HG02852 (cell line): ENCODE measurements at regions not wholly inside any gene's neighbourhood (a gene's known extent, or its start where the extent isn't known, plus 50 kb on each side); places are given as distances from the start of the nearest gene placed in this dataset.

Source experiments
- ATAC-seq: cut with Tn5 transposase; IDR thresholded peaks from one replicate; pipeline ENCODE4 v1.9.1; 2021; ENCODE audit warnings: mild to moderate bottlenecking, moderate library complexity; ENCODE audit not compliant: unreplicated experiment

GRCh38 chr20:60659240-60659639, 592.8 kb upstream of the CDH4 start:
- ATAC-seq: no peak

DNA sequence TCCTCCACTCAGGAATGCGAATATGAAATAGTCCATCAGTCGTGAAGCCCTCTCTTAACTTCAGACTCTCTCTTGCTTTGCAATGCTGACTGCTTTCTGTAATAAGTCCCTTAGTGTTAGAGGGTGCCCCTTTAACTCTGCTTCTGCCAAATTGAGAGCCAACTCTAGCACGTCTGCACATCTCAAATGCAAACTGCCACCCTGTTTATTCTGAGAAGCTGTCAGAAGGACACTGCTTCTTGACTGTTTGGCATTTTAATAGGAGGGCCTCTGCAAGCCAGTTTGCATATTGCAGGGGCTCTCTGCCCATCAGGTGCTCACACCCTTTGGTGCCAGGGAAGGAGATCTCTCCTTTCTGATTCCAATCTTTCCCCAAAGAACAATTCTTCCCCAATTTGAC, 589.8 kb upstream of the CDH4 start:
- no peak for ATAC-seq

DNA sequence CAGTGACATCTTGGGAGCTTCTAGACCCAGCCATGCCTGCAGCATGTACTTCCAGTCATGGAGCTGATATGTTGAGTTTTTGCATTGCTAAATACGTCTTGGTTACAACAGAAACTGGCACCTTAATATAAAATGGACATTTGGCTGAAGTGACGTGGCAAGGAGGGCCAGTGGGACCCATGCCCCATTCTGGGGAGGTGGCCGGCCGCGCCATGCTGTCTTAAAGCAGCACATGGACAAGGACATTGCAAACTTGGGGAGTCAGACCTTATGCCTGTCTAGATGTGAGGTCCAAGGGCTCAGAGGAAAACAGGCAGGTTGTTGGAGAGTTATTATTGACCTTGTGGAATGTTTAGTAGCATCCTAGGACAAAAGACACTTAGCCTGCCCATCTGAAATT, 588.0 kb upstream of the CDH4 start:
- ATAC-seq: no peak

DNA sequence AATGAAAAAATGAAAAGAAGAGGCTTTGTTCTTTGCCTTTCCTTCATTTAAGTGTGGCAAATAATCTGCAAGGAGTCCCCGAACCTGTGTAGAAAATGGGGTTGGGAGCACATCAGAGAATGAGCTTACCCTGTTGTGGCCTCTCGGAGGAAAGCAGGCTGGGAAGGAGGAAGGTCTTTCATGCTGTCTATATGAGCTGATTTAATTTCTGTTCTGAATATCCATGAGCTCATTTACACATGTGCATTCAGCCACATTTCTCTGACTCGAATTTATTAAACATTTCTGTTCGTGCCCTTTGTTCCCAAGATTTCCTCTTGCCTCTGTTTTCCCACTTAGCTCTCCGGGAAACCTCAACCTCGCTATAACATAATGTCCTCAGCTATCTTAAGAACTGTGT, 584.4 kb upstream of the CDH4 start:
- no peak for ATAC-seq

DNA sequence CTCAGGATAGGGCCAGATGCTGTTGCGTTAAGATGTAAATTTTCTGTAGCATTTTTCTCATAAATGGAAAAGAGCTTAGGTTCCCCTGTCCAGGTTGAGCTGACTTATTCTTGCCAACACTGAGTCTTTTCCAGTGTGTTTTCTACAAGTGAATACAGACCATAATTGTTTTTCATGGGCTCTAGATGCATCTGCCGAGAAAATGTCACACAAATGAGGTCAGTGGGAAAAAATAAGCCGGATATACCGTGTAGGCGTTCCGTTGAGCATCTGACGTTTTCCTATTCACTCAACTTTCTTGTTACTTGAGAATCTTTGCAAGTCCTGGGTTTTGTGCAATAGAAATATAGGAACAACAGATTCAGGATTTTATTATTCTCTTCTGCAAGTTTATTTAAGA, 582.9 kb upstream of the CDH4 start:
- no peak for ATAC-seq

DNA sequence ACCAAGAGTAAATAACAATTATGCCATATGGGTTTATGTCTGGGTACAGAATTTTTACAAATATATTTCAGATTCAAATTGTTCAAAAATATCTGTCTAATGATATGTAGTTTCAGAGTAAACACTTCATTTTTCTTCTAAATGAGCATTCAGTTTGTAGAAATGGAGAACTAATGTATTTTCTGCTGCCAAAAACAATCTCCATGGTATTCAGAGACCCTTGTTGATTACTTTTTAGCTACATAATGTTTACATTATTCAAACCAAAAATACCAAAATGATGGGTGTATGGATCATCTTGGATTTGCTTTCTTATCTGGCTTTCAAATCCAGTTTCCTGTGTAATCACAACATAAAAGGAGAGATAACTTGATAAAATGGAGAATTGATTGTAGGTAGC, 576.0 kb upstream of the CDH4 start:
- ATAC-seq: no peak

DNA sequence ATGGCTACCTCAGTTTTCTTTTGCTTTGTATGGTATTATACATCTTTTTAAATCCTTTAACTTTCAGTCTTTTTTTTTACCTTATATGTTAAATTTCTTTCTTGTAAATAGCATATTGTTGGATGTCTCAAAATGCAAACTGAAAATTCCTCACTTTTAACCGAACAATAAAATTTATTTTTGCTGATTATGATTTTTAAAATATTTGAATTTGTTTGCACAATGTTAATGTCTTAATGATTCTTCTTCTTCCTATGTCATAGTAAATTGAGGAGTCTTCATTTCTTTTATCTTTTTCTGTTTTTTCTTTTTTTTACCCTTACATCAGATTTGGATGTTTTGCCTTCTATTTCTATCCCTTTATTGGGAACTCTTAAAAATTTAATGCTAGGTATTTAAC, 574.2 kb upstream of the CDH4 start:
- no peak for ATAC-seq

DNA sequence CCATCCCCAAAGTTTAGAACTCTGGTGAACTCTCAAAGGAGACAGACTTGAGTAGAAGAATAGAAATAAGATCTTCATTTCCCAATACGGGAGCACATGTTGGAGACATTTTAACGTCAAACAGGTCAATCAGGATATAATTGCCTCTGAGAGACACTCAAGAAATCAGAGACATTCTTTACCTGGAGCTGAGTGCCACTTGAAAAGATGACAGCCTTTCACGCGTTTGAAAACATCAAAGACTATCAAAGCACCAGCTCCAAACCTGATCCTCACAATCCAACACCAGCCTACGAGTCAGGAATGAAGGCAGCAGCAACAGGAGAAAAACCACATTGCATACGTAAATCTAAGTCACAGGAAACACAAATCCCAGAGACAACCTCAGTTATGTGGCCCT, 571.5 kb upstream of the CDH4 start:
- ATAC-seq: no peak

DNA sequence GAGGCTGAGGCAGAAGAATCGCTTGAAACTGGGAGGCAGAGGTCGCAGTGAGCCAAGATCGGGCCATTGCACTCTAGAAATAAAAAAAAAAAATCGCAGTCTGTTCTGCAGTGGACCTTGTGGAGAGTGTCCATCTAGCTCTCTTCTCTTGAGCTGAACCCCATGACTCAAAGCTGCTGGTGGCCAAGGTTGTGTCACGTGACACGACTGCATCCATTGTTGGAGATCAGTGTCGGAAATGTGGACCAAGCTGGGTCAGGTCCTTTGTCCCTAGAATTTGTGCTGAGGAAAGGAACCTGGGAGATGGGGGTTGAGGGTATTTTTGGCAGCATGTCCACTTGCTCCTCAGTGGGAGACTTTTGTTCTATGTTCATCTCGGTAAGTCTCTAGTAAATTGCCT, 564.8 kb upstream of the CDH4 start:
- ATAC-seq: no peak

GRCh38 chr20:60690771-60691170, 561.3 kb upstream of the CDH4 start:
- ATAC-seq: no peak

GRCh38 chr20:60691966-60692615, 560.0 kb upstream of the CDH4 start:
- ATAC-seq: no peak

DNA sequence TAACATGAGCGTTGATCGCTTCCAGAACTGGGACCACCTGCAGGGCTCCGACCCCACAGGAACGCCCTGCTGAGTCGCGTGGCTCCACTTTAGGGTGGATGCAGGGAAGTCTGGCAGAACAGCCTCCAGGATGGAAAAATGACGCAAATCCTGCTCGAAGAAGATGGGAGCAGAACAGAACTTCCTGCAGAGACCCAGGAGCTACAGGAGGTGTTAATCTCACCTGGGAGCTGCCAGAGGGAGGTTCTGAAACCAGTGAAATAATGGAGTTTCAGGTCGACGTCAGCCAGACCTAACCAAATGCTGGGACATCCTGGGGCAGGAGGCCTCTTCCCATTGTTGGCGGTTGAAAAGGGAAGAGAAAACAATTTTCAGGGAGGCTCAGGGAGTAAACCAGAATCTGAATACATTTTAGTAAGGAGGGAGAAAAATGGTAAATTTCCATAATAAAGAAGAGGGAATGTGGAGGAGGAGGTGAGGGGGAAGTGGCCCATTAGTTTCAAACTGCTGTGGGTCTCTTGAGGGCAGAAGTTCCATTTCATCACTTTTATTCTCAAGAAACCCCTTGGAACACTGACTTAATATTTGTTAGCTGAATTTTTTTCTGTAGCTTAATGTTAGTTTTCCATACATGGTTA, 558.4 kb upstream of the CDH4 start:
- ATAC-seq: no peak

DNA sequence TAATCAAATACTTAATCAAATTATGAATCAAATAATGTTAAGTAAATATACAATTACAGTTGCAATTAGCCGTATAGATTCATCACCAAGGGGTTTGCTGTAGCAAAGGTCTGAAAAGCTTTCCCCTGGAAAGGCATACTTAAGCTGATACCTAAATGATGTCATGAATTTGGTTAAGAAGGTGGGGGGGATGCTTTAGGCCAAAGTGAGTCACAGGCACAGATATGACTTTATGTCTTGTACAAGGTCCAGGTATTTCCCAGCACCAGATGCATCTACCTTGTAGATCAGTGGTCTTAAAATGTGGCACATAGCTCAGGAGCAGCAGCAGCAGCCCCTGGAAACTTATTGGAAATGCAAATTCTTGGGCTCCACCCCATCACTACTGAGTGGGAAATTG, 557.3 kb upstream of the CDH4 start:
- no peak for ATAC-seq

GRCh38 chr20:60695226-60696000, 556.6 kb upstream of the CDH4 start:
- ATAC-seq: no peak

- no peak for ATAC-seq
Measured at GRCh38 chr20:60697252-60697651, 554.8 kb upstream of the CDH4 start.

- ATAC-seq: no peak
Measured at GRCh38 chr20:60700728-60701127, 551.3 kb upstream of the CDH4 start.

- ATAC-seq: no peak
Measured at GRCh38 chr20:60704147-60704546, 547.9 kb upstream of the CDH4 start.

- ATAC-seq: no peak
Measured at GRCh38 chr20:60713396-60713795, 538.7 kb upstream of the CDH4 start.

DNA sequence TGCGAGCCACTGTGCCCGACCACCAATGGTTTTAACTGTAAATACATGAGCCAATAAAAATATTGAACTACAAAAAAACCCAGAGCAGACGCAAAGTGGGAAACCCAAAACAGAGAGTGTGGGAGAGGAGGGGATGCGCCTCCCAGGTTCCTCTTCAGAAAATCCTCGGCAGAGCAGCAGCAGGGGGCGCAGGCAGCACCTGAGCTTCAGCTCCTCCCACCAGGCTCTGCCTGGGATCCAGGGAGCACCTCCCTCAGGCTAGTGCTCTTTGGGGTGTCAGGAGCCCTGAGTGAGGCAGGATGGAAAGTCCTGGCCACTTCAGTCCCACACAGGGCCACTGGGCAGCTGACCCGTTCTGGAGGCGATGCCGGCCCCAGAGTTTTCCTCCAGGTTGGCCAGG, 536.9 kb upstream of the CDH4 start:
- ATAC-seq: no peak

DNA sequence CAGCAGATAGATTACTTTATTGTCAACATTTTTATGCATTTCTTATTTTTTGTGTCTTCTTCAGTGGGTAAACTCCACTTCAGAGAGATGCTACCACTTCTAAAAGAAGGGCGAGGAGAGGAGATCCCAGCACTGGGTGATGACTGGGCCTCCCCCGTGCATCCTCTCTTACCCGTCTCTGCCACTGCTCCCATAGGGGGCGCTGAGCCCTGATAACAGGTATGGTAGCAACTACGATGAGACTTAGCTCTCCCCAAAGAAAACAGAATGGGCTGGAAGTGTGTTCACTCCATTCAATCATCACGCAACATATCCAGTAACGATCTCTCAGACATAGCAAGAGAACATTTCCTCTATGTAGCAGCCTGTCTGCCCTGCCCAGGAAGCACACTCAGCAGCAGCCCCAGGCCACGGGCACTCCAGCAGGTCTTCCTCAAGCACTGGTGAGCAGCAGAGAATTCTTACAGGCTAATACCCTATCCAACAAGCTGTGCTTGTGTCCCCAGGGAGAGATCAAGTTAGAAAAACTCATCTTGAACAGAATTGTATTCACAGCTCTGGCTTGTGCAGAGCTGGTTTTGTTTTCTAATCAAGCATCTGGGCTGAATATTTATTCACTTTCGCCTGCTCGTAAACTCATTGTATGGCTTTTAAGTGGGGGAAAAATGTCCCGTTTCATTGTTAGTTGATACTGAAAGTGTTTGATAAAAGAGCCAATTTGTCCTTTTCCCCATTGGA, 533.1 kb upstream of the CDH4 start:
- ATAC-seq: no peak

DNA sequence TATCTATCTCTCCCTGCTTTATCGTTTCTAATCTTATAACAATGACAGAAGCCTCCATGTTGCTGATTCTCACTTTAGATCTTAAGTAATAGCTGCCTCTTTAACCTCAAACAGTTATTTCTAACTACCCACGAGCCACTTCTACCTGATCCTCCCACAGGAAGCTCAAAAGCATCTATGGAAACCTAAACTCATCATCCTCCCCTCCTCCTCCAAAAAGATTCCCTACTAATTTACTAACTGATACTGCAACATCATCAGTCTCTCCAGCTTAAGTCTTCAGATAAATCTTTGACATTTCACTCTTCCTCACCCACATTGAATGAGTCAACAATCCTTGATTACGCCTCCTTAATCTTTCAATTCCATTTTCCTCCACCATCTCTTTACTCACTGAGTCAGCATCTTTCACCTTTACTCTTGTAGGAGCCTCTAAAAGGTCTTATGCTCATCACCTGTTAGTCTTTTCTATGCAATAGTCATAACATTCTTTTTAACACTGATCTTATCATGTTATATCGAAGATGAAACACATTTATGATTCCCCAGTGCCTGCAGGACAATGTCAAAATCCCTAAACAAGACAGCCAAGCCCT, 526.7 kb upstream of the CDH4 start:
- ATAC-seq: no peak
